HCT116 (cell line): ENCODE measurements at regions not wholly inside any gene's neighbourhood (a gene's known extent, or its start where the extent isn't known, plus 50 kb on each side); places are given as distances from the start of the nearest gene placed in this dataset.

Source experiments
- CTCF ChIP-seq, 3 experiments: fragments of 200-600 bp in 1 of 3; sonication (generic) in 1 of 3; IDR thresholded peaks in 2 of 3; conservative IDR thresholded peaks in 1 of 3; 2 replicates each; pipeline ENCODE4 v1.5.1; 2012 to 2017; ENCODE audit warnings: low read depth in 2 of 3, low read length in 2 of 3, antibody characterized with exemption in 1 of 3, borderline replicate concordance in 1 of 3, control low read depth in 1 of 3, mild to moderate bottlenecking in 1 of 3, mixed read lengths in 1 of 3, mixed run types in 1 of 3, moderate library complexity in 1 of 3; ENCODE audit not compliant: insufficient read depth in 1 of 3
- EZH2 ChIP-seq: fragments of 200-600 bp; sonication (generic); IDR thresholded peaks from 2 replicates; pipeline ENCODE4 v1.6.1; 2017; ENCODE audit warnings: antibody characterized with exemption, mixed run types
- EZH2phosphoT487 ChIP-seq: fragments of 200-600 bp; IDR thresholded peaks from 2 replicates; pipeline ENCODE4 v1.6.1; 2018; ENCODE audit warnings: antibody characterized with exemption, borderline replicate concordance
- MAX ChIP-seq: IDR thresholded peaks from 2 replicates; pipeline ENCODE4 v1.6.1; 2012
- POLR2A ChIP-seq: IDR thresholded peaks from 2 replicates; pipeline ENCODE4 v1.7.0; 2011; ENCODE audit warnings: borderline replicate concordance; ENCODE audit not compliant: insufficient read depth, insufficient read length; ENCODE audit errors: extremely low read depth
- POLR2AphosphoS5 ChIP-seq: IDR thresholded peaks from 2 replicates; pipeline ENCODE4 v1.6.1; 2011; ENCODE audit warnings: mild to moderate bottlenecking, low read depth, low read length, moderate library complexity
- REST ChIP-seq: IDR thresholded peaks from 2 replicates; pipeline ENCODE4 v1.6.1; 2012; ENCODE audit warnings: low read depth
- SIN3A ChIP-seq: IDR thresholded peaks from 2 replicates; pipeline ENCODE4 v1.6.1; 2012; ENCODE audit warnings: low read depth
- SP1 ChIP-seq: IDR thresholded peaks from 2 replicates; pipeline ENCODE4 v1.6.1; 2012; ENCODE audit warnings: low read depth
- SRF ChIP-seq: IDR thresholded peaks from 2 replicates; pipeline ENCODE4 v1.6.1; 2012; ENCODE audit warnings: low read depth
- TCF7L2 ChIP-seq: IDR thresholded peaks from 2 replicates; pipeline ENCODE4 v1.7.0; 2011; ENCODE audit warnings: borderline replicate concordance, inconsistent platforms; ENCODE audit not compliant: insufficient read depth, insufficient read length; ENCODE audit errors: extremely low read depth
- YY1 ChIP-seq: IDR thresholded peaks from 2 replicates; pipeline ENCODE4 v1.6.1; 2011; ENCODE audit warnings: low read length, low read depth, moderate library complexity, mild to moderate bottlenecking; ENCODE audit not compliant: insufficient replicate concordance; ENCODE audit errors: extremely low read depth

GRCh38 chr19:31938675-31939074, 406.7 kb upstream of the ZNF507 start:
- TF ChIP-seq CTCF (IDR thresholded peaks at IDR 0.05 in 2 of 3, conservative IDR thresholded peaks at IDR 0.05 in 1 of 3; ENCODE audit: borderline replicate concordance in 1 of 3, insufficient read depth in 1 of 3, low read depth in 2 of 3, low read length in 2 of 3) (no peak), EZH2 (no peak), SIN3A (no peak), MAX (no peak), SP1 (no peak), REST (no peak), SRF (no peak), POLR2A (no peak), EZH2phosphoT487 (no peak), YY1 (no peak), TCF7L2 (no peak), POLR2AphosphoS5 (no peak)
